ENCODE measurements at regions not wholly inside any gene's neighbourhood (a gene's known extent, or its start where the extent isn't known, plus 50 kb on each side); places are given as distances from the start of the nearest gene placed in this dataset.

- TF ChIP-seq POLR2A (IDR thresholded peaks at IDR 0.05; ENCODE audit: low read depth, low read length) (no peak), POLR2AphosphoS5 (IDR thresholded peaks at IDR 0.05; ENCODE audit: low read depth, low read length) (no peak)
These were observed 644.6 kb upstream of the RGMB start for GRCh38 chr5:98128846-98129245.

All from GM12892 (cell line).